ENCODE measurements at regions not wholly inside any gene's neighbourhood (a gene's known extent, or its start where the extent isn't known, plus 50 kb on each side); places are given as distances from the start of the nearest gene placed in this dataset.

DNA sequence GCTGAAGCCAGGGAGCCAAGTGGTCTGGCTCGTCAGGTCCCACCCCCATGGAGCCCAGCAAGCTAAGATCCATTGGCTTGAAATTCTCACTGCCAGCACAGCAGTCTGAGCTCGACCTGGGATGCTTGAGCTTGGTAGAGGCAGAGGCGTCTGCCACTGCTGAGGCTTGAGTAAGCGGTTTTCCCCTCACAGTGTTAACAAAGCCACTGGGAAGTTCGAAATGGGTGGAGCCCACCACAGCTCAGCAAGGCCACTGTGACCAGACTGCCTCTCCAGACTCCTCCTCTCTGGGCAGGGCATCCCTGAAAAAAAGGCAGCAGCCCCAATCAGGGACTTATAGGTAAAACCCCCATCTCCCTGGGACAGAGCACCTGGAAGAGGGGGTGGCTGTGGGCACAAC, 353.8 kb downstream of the NAP1L3 start:
- Histone ChIP-seq H3K4me3 (ENCODE audit: low read length in 2 of 2) (no peak overlapping the region), H3K4me1 (ENCODE audit: insufficient read depth, low read length) (no peaks in the 10 kb centered on the region), H3K9me3 (ENCODE audit: control insufficient read depth in 1 of 2, low read length in 2 of 2) (no peaks in the 10 kb centered on the region), H3K27ac (ENCODE audit: low read depth, low read length) (no peak overlapping the region), H3K36me3 (ENCODE audit: insufficient read depth, low read length) (no peaks in the 10 kb centered on the region), H3K27me3 (ENCODE audit: insufficient read depth, low read length) (no peaks in the 10 kb centered on the region)
- ChIA-PET POLR2A (ENCODE audit: partially characterized antibody) (no interaction called here), CTCF (ENCODE audit: partially characterized antibody) (no interaction called here)
- Mint-ChIP-seq H3K4me1 (no peaks in the 10 kb centered on the region), H3K27ac (no peak overlapping the region), H3K4me3 (no peak overlapping the region), H3K36me3 (no peaks in the 10 kb centered on the region), H3K27me3 (no peaks in the 10 kb centered on the region), H3K9me3 (peaks cover 0 to 12% (median 1%) of the 10 kb centered on the region in 8 donors)
- no peak for DNase-seq
- intact Hi-C loops (cut with micrococcal nuclease): no loop called here
